Mucosa of gallbladder (tissue), 1 donor: ENCODE measurements at regions not wholly inside any gene's neighbourhood (a gene's known extent, or its start where the extent isn't known, plus 50 kb on each side); places are given as distances from the start of the nearest gene placed in this dataset.
A peak's percentile ranks its signal among the peaks of the same experiment; 100 is the strongest.
"Not testable (repeated sequence)": the region's sequence is repeated elsewhere in the genome, so short reads cannot be mapped to it uniquely, and the experiment has no call there.

Experiments used
- DNase-seq: peaks from one replicate; pipeline ENCODE4 v3.0.0-alpha.2; 2020; ENCODE audit warnings: low spot score
- donor health status: DM: no; HTN: no; CAD: no.

- DNase-seq, result no peak
Measured at GRCh38 chr4:103499094-103499493, 220.7 kb downstream of the TACR3 start.

GRCh38 chr4:103498161-103499070, 221.4 kb downstream of the TACR3 start:
- DNase-seq, result no peak

- no peak for DNase-seq
Measured at GRCh38 chr4:103497692-103498091, 222.1 kb downstream of the TACR3 start.

GRCh38 chr4:103496800-103497199, 223.0 kb downstream of the TACR3 start:
- DNase-seq, result no peak

- no peak for DNase-seq
Measured at GRCh38 chr4:103493450-103494159, 226.2 kb downstream of the TACR3 start.

- not testable (repeated sequence) for DNase-seq
Measured at GRCh38 chr4:103485296-103485695, 234.5 kb downstream of the TACR3 start.

GRCh38 chr4:103484521-103484920, 235.3 kb downstream of the TACR3 start:
- no peak for DNase-seq

- no peak for DNase-seq
Measured at GRCh38 chr4:103482893-103483292, 236.9 kb downstream of the TACR3 start.

- DNase-seq, result no peak
Measured at GRCh38 chr4:103482471-103482870, 237.3 kb downstream of the TACR3 start.

GRCh38 chr4:103478734-103479133, 241.1 kb downstream of the TACR3 start:
- DNase-seq, result no peak

GRCh38 chr4:103478210-103478609, 241.6 kb downstream of the TACR3 start:
- DNase-seq, result no peak

- no peak for DNase-seq
Measured at GRCh38 chr4:103457566-103457965, 259.4 kb upstream of the CENPE start.

- no peak for DNase-seq
Measured at GRCh38 chr4:103451341-103451740, 253.2 kb upstream of the CENPE start.

- no peak for DNase-seq
Measured at GRCh38 chr4:103450693-103451092, 252.6 kb upstream of the CENPE start.

- no peak for DNase-seq
Measured at GRCh38 chr4:103449296-103450023, 251.3 kb upstream of the CENPE start.

GRCh38 chr4:103445377-103445776, 247.2 kb upstream of the CENPE start:
- DNase-seq, result no peak

- DNase-seq, result no peak
Measured at GRCh38 chr4:103443324-103443723, 245.2 kb upstream of the CENPE start.

- DNase-seq, result no peak
Measured at GRCh38 chr4:103429283-103429682, 231.1 kb upstream of the CENPE start.

GRCh38 chr4:103425406-103425805, 227.3 kb upstream of the CENPE start:
- no peak for DNase-seq

GRCh38 chr4:103424853-103425252, 226.7 kb upstream of the CENPE start:
- peak; percentile 45 for DNase-seq

GRCh38 chr4:103423261-103423660, 225.1 kb upstream of the CENPE start:
- no peak for DNase-seq

GRCh38 chr4:103422467-103423219, 224.5 kb upstream of the CENPE start:
- DNase-seq, result no peak
